NB4 (cell line): ENCODE measurements at regions not wholly inside any gene's neighbourhood (a gene's known extent, or its start where the extent isn't known, plus 50 kb on each side); places are given as distances from the start of the nearest gene placed in this dataset.

Experiments used
- CTCF ChIP-seq: IDR thresholded peaks from one replicate; pipeline ENCODE4 v1.5.1; 2012; ENCODE audit warnings: low read depth, low read length
- POLR2A ChIP-seq: IDR thresholded peaks from 2 replicates; pipeline ENCODE4 v1.6.1; 2011; ENCODE audit warnings: mild to moderate bottlenecking; ENCODE audit not compliant: insufficient read length; ENCODE audit errors: extremely low read depth
- TF ChIP-seq, protein P1 (sequence below): IDR thresholded peaks from 2 replicates; pipeline ENCODE4 v1.6.1; 2011; ENCODE audit warnings: low read depth, low read length

DNA sequence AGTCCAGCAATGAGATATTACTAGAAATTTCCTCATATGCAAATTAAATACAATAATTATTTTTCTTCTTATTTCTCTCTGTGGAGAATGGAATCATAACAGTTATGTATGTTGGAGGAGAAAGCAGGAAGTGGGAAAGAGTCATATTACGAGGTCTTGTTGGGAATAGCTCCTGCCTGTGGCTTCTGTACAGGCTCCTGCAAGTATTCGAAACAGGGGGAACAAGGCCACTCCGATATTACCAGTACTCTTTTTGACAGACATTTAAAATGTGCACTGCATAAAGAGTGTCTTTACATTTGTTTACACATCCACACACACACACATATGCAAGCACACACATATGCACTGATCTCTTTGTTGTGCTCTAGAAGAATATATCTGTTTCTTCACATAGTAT, 812.0 kb upstream of the ZNF608 start:
- no peak for TF ChIP-seq POLR2A
- no peak for TF ChIP-seq CTCF
- TF ChIP-seq, protein P1, sequence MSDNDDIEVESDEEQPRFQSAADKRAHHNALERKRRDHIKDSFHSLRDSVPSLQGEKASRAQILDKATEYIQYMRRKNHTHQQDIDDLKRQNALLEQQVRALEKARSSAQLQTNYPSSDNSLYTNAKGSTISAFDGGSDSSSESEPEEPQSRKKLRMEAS, result no peak
